Immature natural killer cell (primary cell): ENCODE measurements at regions not wholly inside any gene's neighbourhood (a gene's known extent, or its start where the extent isn't known, plus 50 kb on each side); places are given as distances from the start of the nearest gene placed in this dataset.

Source experiments
- DNase-seq, 3 donors: peaks; one replicate each; pipeline ENCODE4 v3.0.0; 2022; ENCODE audit warnings: mixed read lengths in 1 of 3
- H3K27ac Mint-ChIP-seq, 6 donors: one replicate each; pipeline ENCODE4 v1.8.0; 2020; ENCODE audit warnings: mixed read lengths in 6 of 6, mild to moderate bottlenecking in 5 of 6, inconsistent platforms in 4 of 6, moderate library complexity in 3 of 6
- H3K27me3 Mint-ChIP-seq, 3 donors: one replicate each; pipeline ENCODE4 v1.8.0; 2020 to 2021; ENCODE audit warnings: low read depth in 3 of 3, mild to moderate bottlenecking in 3 of 3, mixed read lengths in 3 of 3, moderate library complexity in 3 of 3, inconsistent platforms in 1 of 3
- H3K36me3 Mint-ChIP-seq, 3 donors: one replicate each; pipeline ENCODE4 v1.8.0; 2020; ENCODE audit warnings: mixed read lengths in 3 of 3, inconsistent platforms in 2 of 3, mild to moderate bottlenecking in 2 of 3
- H3K4me1 Mint-ChIP-seq, 2 donors: one replicate each; pipeline ENCODE4 v1.8.0; 2020; ENCODE audit warnings: inconsistent platforms in 2 of 2, mild to moderate bottlenecking in 2 of 2, mixed read lengths in 2 of 2, moderate library complexity in 1 of 2
- H3K4me3 Mint-ChIP-seq, 5 donors: one replicate each; pipeline ENCODE4 v1.8.0; 2020; ENCODE audit warnings: mild to moderate bottlenecking in 5 of 5, mixed read lengths in 5 of 5, inconsistent platforms in 3 of 5, moderate library complexity in 3 of 5
- H3K9me3 Mint-ChIP-seq, 6 donors: one replicate each; pipeline ENCODE4 v1.8.0; 2020; ENCODE audit warnings: mild to moderate bottlenecking in 6 of 6, mixed read lengths in 6 of 6, inconsistent platforms in 4 of 6, moderate library complexity in 3 of 6

DNA sequence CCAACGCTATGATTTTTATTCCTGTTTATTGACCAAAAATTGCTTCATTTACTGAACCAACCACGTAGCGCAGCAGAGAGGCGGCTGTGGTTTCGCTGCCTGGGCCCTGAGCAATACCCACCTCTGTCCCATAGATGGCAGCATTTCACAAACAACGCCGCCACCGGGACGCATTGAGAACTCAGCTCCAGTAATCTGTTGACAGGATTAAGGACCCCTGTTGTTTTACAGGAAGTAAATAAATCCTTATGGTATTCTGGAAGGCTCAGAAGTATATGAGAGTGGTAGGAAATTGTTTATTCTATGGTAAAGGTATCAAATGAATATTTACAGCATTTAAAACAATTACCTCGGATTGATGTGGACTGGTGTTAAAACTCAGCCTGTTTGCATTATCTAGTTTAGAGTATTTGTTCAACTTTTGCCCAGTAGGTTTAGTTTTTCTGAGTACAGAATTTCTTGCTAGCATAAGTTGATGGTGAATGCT lies 547.9 kb upstream of the SLC35B3 start:
- Mint-ChIP-seq H3K27ac (no peak overlapping the region), H3K4me1 (no peaks in the 10 kb centered on the region), H3K9me3 (peaks cover 0 to 5% (median 0%) of the 10 kb centered on the region in 6 donors), H3K4me3 (no peak overlapping the region), H3K36me3 (no peaks in the 10 kb centered on the region), H3K27me3 (peaks cover 0 to 2% (median 0%) of the 10 kb centered on the region in 3 donors)
- DNase-seq, result peak; percentile 9 to 19 (median 14)

DNA sequence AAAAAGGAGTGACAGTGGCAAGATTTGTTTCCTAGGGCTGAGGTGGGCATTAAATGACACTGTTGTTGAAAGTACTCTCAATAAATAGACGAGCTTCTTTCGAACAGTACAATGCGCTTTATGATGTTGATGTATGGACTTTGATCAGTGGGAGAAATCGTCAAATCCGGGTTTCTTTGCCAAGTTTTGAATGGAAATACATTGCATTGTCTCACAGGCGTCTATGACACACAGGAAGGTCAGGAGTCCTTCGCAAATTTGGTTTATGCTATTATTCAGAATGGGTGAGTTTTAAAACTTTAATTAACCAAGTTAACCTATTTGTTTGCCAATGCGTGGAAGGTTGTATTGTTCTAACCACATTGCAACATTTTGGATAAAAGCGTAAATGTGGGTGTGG lies 547.3 kb upstream of the SLC35B3 start:
- H3K27me3 Mint-ChIP-seq, result peaks cover 0 to 2% (median 0%) of the 10 kb centered on the region in 3 donors
- no peaks in the 10 kb centered on the region for H3K4me1 Mint-ChIP-seq
- H3K36me3 Mint-ChIP-seq, result no peaks in the 10 kb centered on the region
- DNase-seq, result no peak
- H3K9me3 Mint-ChIP-seq, result peaks cover 0 to 5% (median 0%) of the 10 kb centered on the region in 6 donors
- no peak overlapping the region for H3K27ac Mint-ChIP-seq
- H3K4me3 Mint-ChIP-seq, result no peak overlapping the region

DNA sequence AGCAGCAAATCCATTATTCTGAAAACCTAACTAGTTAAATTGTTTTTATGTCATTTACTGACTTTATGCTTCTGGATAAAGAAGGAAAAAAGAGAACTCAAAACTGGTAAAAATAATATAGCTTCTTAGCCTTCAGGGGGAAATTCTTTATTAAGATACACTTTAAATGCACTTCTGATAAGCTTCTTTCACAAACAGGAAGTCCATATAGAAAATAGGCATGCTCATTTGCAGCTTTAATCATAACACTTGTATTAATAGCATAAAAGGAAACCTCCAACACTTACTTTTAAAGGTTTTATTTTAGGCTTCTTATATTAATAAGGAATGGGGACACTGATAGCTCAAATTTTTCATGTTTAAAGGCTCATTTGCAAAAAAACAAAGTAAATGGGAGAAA lies 538.0 kb upstream of the SLC35B3 start:
- H3K9me3 Mint-ChIP-seq, result peaks cover 4 to 27% (median 12%) of the 10 kb centered on the region in 6 donors
- H3K4me1 Mint-ChIP-seq, result no peaks in the 10 kb centered on the region
- H3K36me3 Mint-ChIP-seq, result no peaks in the 10 kb centered on the region
- H3K4me3 Mint-ChIP-seq, result no peak overlapping the region
- H3K27ac Mint-ChIP-seq, result no peak overlapping the region
- H3K27me3 Mint-ChIP-seq, result no peaks in the 10 kb centered on the region
- DNase-seq, result no peak

DNA sequence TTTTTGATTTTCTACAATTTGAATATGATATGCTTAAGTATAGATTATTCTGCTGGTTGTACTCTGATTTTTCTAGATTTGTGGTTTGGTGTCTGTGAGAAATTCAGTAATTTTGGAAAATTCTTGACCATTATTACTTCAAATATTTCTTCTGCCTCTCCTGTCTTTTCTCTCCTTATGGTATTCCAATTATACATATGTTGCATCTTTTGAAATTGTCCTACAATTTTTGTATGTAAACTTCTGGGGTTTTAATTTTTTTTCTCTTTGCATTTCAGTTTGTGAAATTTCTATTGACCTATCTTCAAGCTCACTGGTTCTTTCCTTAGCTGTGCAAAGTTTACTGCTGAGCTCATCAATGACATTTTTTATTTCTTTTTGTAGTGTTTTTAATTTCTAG lies 534.4 kb upstream of the SLC35B3 start:
- Mint-ChIP-seq H3K4me3 (no peak overlapping the region), H3K27me3 (peaks cover 0 to 2% (median 0%) of the 10 kb centered on the region in 3 donors), H3K36me3 (no peaks in the 10 kb centered on the region), H3K4me1 (no peaks in the 10 kb centered on the region), H3K9me3 (peaks cover 6 to 46% (median 19%) of the 10 kb centered on the region in 6 donors), H3K27ac (no peak overlapping the region)
- DNase-seq, result no peak

DNA sequence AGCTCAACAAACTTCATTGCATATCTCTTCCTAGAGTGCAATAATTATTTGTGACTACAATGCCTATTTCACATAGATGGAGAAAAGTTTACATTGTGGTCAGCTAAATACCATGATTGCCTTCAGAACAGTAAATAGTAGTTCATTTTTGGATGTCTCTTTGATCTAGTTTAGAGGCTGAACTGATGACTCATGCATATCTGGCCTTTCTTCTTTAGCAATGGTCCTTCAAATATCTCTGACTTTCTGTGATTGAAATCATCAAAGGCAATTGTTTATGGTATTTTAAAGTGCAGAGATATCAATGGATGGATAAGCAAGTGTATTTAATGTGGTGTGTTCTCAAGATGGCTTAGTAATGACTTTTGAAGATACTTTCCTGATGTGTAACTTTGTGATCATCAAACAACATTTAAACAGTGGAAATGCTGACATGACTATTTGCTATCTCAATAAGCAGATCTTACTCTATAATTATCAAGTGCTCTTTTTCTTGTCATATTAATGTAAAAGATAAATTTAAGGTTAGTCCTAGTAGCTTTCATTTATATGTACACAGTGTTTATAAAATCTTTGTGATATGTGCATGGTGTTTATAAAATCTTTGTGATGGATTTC lies 523.7 kb upstream of the SLC35B3 start:
- peaks cover 0 to 1% (median 0%) of the 10 kb centered on the region in 3 donors for H3K27me3 Mint-ChIP-seq
- H3K36me3 Mint-ChIP-seq, result no peaks in the 10 kb centered on the region
- H3K4me1 Mint-ChIP-seq, result no peaks in the 10 kb centered on the region
- H3K27ac Mint-ChIP-seq, result no peak overlapping the region
- no peak overlapping the region for H3K4me3 Mint-ChIP-seq
- no peak for DNase-seq
- H3K9me3 Mint-ChIP-seq, result peaks cover 0 to 9% (median 4%) of the 10 kb centered on the region in 6 donors

DNA sequence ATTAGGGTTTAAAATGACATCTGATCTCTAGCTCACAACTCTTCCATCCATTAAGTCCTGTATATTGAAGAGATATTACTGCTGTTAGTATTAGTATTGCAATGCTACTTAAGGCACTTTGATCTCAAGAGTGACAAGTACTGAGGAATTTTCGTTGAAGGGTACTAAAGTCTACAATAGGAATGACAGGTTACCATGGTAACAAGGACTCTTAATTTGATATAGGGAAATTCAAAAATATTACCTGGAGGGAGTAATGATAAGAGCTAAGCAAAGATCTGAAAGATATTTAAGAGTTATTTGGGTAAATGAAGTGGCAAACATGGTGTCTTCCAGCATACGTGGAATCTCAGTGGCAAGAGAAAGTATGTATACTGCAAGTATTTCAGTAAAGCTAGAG lies 518.0 kb upstream of the SLC35B3 start:
- Mint-ChIP-seq H3K27ac (no peak overlapping the region), H3K9me3 (peaks cover 0 to 25% (median 6%) of the 10 kb centered on the region in 6 donors), H3K27me3 (peaks cover 0 to 1% (median 0%) of the 10 kb centered on the region in 3 donors), H3K36me3 (no peaks in the 10 kb centered on the region), H3K4me3 (no peak overlapping the region), H3K4me1 (no peaks in the 10 kb centered on the region)
- DNase-seq, result no peak

DNA sequence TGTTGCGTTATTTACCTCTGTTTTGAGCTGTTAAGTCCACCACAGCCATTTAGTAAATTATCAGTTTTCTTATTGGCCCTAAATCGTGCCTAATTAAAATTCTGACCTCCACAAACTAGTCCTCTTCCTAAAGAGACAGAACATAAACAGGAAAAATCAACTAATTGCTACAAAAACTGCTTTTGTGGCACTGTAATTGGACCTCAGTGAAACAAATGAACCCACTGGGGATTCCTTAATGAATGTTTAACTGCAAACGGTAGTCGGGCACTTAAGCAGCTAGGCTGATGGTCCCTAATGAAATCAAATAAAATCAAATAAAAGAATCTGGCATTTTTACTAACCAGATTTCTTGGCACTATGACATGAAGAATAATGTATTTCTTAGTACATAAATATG lies 513.4 kb upstream of the SLC35B3 start:
- Mint-ChIP-seq H3K9me3 (peaks cover 0 to 20% (median 4%) of the 10 kb centered on the region in 6 donors), H3K4me3 (no peak overlapping the region), H3K36me3 (no peaks in the 10 kb centered on the region), H3K27ac (no peak overlapping the region), H3K4me1 (no peaks in the 10 kb centered on the region), H3K27me3 (no peaks in the 10 kb centered on the region)
- no peak for DNase-seq

DNA sequence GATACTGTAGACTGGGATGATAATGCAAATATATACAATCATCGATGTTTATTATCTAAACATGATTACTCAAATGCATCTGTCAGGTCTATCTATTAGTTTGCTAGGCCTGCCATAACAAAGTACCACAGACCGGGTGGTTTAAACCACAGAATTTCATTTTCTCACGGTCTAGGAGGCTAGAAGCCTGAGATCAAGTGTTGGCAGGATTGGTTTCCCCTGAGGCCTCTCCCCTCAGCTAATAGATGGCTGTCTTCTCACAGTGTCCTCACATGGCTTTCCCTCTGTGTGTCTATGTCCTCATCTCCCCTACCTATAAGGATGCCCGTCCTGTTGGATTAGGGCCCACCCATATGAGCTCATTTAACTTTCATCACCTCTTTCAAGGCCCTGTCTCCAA lies 512.6 kb upstream of the SLC35B3 start:
- H3K4me3 Mint-ChIP-seq, result no peak overlapping the region
- no peaks in the 10 kb centered on the region for H3K4me1 Mint-ChIP-seq
- DNase-seq, result no peak
- H3K27ac Mint-ChIP-seq, result no peak overlapping the region
- H3K9me3 Mint-ChIP-seq, result peaks cover 0 to 15% (median 2%) of the 10 kb centered on the region in 6 donors
- H3K36me3 Mint-ChIP-seq, result no peaks in the 10 kb centered on the region
- no peaks in the 10 kb centered on the region for H3K27me3 Mint-ChIP-seq

DNA sequence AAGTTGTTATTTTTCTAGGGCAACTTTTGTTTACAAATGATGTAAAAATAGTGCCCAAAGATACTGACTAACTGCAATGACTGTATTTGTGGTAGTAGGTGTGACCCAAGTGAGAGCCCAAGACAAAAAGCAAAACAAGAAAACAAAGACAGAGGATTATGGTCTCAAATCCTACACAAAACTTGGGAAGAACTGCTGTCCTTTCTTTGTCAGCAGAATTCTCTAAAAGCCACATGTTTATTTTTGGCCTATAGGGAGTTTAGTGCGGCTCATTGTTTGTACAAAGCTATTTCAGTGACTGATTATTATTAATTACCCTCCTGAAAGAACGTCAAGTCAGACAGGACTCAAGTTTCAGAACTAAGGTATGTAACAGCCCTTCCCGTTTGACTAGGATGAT lies 509.2 kb upstream of the SLC35B3 start:
- no peak overlapping the region for H3K27ac Mint-ChIP-seq
- H3K4me3 Mint-ChIP-seq, result no peak overlapping the region
- H3K9me3 Mint-ChIP-seq, result peaks cover 0 to 11% (median 2%) of the 10 kb centered on the region in 6 donors
- no peak for DNase-seq
- peaks cover 0 to 2% (median 0%) of the 10 kb centered on the region in 3 donors for H3K27me3 Mint-ChIP-seq
- H3K4me1 Mint-ChIP-seq, result no peaks in the 10 kb centered on the region
- no peaks in the 10 kb centered on the region for H3K36me3 Mint-ChIP-seq

DNA sequence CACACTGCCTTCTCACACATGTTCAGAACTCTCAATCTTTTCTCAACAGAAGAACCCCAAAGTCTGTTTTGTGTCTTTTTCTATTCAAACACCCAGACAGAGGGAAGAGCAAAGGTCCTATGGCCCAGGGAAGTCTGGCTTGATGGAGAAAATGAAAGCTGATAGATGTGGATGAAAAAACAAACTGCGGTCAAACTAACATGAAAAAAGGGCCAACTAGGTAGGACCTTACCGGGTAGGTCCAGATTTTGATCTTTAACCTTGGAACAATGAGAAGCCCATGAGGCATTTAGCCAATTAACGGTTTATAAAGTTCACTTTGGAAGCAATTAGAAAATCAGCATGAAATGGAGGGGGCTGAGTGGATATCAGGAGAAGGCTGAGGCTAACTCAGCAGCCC lies 507.7 kb upstream of the SLC35B3 start:
- Mint-ChIP-seq H3K4me3 (peak overlapping the region in 1 of 5 donors; percentile 36), H3K4me1 (no peaks in the 10 kb centered on the region), H3K36me3 (no peaks in the 10 kb centered on the region), H3K27me3 (peaks cover 0 to 2% (median 0%) of the 10 kb centered on the region in 3 donors), H3K27ac (no peak overlapping the region), H3K9me3 (peaks cover 0 to 11% (median 2%) of the 10 kb centered on the region in 6 donors)
- DNase-seq, result no peak

DNA sequence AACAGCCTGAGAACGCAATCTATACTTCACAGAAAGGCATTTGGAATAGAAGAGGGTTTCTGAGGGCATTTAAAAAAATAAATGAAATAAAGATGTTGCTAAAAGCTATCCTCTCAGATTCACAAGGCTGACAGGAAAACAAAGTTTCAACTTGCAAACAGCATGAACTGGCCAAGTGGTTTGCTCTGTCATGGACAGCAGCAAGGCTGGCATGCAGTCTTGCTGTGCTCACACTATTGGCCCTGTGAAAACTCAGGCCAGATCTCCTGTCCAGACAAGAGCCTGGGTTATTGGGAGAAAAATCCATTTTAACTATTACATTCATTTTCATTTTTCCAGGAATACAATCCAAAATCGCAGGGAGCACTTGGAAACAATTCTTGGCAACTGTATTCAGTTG lies 506.2 kb upstream of the SLC35B3 start:
- Mint-ChIP-seq H3K36me3 (no peaks in the 10 kb centered on the region), H3K27me3 (peaks cover 0 to 2% (median 0%) of the 10 kb centered on the region in 3 donors), H3K4me1 (no peaks in the 10 kb centered on the region), H3K4me3 (no peak overlapping the region), H3K27ac (no peak overlapping the region), H3K9me3 (peaks cover 0 to 11% (median 2%) of the 10 kb centered on the region in 6 donors)
- no peak for DNase-seq

DNA sequence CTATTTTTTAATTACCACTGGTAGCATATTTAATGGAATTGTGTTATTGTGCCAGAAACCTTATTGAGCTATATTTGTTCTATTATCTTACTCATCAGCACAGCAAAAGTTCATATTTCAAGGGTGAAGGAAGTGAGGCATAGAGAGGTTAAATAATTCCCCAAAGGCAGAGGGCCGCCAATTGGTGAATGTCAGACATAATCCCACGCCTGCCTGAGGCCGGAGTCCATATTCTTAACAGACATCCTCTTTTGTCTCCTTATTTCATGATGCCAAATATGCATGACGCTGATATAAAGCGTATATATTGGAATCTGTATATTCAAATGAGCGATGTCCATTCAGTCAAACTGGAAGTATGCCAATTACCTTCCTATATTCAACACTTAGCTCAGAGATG lies 505.0 kb upstream of the SLC35B3 start:
- H3K27ac Mint-ChIP-seq, result no peak overlapping the region
- H3K27me3 Mint-ChIP-seq, result peaks cover 0 to 2% (median 0%) of the 10 kb centered on the region in 3 donors
- no peaks in the 10 kb centered on the region for H3K36me3 Mint-ChIP-seq
- H3K9me3 Mint-ChIP-seq, result peaks cover 0 to 11% (median under 1%) of the 10 kb centered on the region in 6 donors
- H3K4me3 Mint-ChIP-seq, result no peak overlapping the region
- no peaks in the 10 kb centered on the region for H3K4me1 Mint-ChIP-seq
- DNase-seq, result no peak

DNA sequence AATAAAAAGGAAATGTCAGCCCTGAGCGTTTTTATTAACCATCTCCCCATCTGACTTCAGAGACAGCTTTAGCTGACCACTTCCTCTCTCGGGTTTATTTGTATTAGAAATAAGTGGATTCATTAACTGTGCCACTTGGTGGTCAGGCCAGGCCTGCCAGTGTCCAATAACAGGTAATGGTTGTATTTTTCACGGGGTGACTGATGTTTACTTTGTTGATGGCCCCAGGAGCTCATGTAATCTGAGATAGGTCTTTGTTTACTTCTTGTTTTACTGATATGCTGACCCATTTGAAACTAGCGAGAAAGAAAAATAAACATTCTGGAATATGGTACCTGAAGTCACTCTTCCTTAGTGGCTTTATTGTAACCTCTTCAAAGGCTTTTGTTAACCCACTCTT lies 504.3 kb upstream of the SLC35B3 start:
- Mint-ChIP-seq H3K27ac (no peak overlapping the region), H3K9me3 (peaks cover 0 to 11% (median 2%) of the 10 kb centered on the region in 6 donors), H3K4me3 (no peak overlapping the region), H3K27me3 (peaks cover 0 to 2% (median 0%) of the 10 kb centered on the region in 3 donors), H3K4me1 (no peaks in the 10 kb centered on the region), H3K36me3 (no peaks in the 10 kb centered on the region)
- no peak for DNase-seq

DNA sequence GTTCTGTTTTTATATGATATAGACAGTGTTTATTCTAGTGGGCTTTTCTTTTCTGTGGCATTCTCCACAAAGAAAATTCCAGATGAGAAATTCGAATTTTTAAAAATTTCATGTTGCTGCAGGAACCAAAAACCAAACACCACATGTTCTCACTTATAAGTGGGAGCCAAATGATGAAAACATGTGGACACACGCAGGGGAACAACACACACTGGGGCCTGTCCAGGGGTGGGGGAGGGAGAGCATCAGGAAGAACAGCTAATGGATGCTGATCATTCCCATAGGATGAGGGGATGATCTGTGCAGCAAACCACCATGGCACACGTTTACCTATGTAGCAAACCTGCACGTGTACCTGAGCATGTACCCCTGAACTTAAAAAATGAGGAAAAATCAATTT lies 499.0 kb upstream of the SLC35B3 start:
- H3K4me1 Mint-ChIP-seq, result no peaks in the 10 kb centered on the region
- no peaks in the 10 kb centered on the region for H3K36me3 Mint-ChIP-seq
- no peak overlapping the region for H3K4me3 Mint-ChIP-seq
- H3K9me3 Mint-ChIP-seq, result peaks cover 0 to 4% (median under 1%) of the 10 kb centered on the region in 6 donors
- H3K27me3 Mint-ChIP-seq, result no peaks in the 10 kb centered on the region
- no peak for DNase-seq
- no peak overlapping the region for H3K27ac Mint-ChIP-seq

DNA sequence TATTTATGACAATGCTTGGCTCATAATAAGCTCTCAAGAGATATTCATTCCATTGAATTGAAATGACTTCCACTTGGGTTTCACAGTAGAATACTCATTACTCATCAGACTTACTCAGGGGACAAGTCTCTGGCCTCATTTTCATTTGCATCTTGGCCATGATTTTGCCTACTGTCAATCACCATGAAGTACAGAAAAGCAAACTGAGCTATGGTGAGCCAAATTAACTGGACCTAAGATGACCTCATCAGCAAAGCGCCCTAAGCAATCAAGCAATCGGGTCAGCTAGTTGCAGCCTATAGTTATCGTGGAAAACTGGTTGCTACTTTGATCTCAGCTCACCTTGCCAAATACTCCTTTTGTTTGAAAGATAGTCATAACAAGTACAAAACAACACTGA lies 494.7 kb upstream of the SLC35B3 start:
- H3K4me3 Mint-ChIP-seq, result no peak overlapping the region
- no peak overlapping the region for H3K27ac Mint-ChIP-seq
- no peaks in the 10 kb centered on the region for H3K4me1 Mint-ChIP-seq
- no peaks in the 10 kb centered on the region for H3K36me3 Mint-ChIP-seq
- no peak for DNase-seq
- peaks cover 0 to 10% (median 4%) of the 10 kb centered on the region in 6 donors for H3K9me3 Mint-ChIP-seq
- H3K27me3 Mint-ChIP-seq, result no peaks in the 10 kb centered on the region
